ENCODE measurements at regions not wholly inside any gene's neighbourhood (a gene's known extent, or its start where the extent isn't known, plus 50 kb on each side); places are given as distances from the start of the nearest gene placed in this dataset.

DNA sequence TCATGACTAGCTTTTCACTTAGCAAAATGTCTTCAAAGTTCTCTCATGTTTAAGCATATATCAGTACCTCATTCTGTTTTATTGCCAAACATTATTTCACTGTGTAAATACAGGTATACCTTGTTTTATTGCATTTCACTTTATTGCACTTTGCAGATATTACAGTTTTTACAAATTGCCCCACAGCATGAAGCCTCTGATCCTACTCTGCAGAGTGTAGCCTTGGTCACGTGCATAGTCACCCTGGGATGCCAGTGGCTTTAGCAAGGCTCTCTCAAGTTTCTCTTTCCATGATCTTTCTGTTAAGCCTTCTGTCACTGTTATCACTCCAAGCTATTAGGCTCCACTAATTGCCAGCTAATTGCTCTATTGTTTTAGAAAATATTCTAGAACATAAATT, 182.2 kb upstream of the GRIA1 start:
- H4K20me1 ChIP-seq (ENCODE audit: control insufficient read depth, extremely low read depth, insufficient read depth, low read length): no peaks in the 10 kb centered on the region
- dilution Hi-C loops (cut with MboI; ENCODE audit: extremely low pct_ligation_motif_present, low sequenced_read_pairs): no loop called here

DNA sequence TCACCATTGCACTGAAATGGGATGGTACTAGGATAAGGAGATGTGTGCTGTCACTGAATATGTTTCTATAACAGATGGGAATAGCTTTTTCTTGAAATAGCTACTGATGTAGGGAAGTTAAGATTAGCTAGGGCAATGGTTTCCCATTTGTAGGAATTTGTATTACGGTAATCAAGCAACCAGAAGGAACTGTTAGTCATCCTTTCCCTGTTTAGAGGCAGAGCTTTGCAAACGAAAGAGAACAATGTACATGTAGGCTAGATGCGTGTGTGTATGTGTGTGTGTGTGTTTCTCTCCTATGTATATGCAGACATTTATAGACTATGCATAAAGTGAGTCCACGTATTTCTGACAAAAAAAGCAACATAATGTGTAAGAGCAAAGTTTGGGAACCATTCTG, 171.9 kb upstream of the GRIA1 start:
- no peak overlapping the region for H2AFZ ChIP-seq (ENCODE audit: control insufficient read depth, low read length)
- H3K27ac ChIP-seq (ENCODE audit: control insufficient read depth, insufficient read depth, low read length): no peak overlapping the region
- H4K20me1 ChIP-seq (ENCODE audit: control insufficient read depth, extremely low read depth, insufficient read depth, low read length): no peaks in the 10 kb centered on the region
- H3K36me3 ChIP-seq (ENCODE audit: control insufficient read depth in 2 of 2, extremely low read depth in 1 of 2, insufficient read depth in 2 of 2, low read length in 2 of 2): no peaks in the 10 kb centered on the region
- no peaks in the 10 kb centered on the region for H3K4me1 ChIP-seq (ENCODE audit: control insufficient read depth, extremely low read depth, insufficient read depth, low read length)
- no peaks in the 10 kb centered on the region for H3K9me3 ChIP-seq (ENCODE audit: control insufficient read depth, low read depth, low read length)
- dilution Hi-C loops (cut with MboI; ENCODE audit: extremely low pct_ligation_motif_present, low sequenced_read_pairs): no loop called here
- H3K79me2 ChIP-seq (ENCODE audit: control insufficient read depth, insufficient read depth, low read length): no peaks in the 10 kb centered on the region
- no peak for FAIRE-seq
- no peak overlapping the region for H3K4me2 ChIP-seq (ENCODE audit: control insufficient read depth, extremely low read depth, insufficient read depth, low read depth, low read length)
- H3K9me1 ChIP-seq (ENCODE audit: control insufficient read depth, extremely low read depth, insufficient read depth, low read length): no peaks in the 10 kb centered on the region
- no peak for DNase-seq (ENCODE audit: low read depth, low spot score)
- H3K27me3 ChIP-seq (ENCODE audit: control insufficient read depth, extremely low read depth, insufficient read depth, low read length): no peaks in the 10 kb centered on the region
- no peak overlapping the region for H3K4me3 ChIP-seq (ENCODE audit: control insufficient read depth in 2 of 3, extremely low read depth in 1 of 3, insufficient read depth in 2 of 3, low read depth in 1 of 3, low read length in 3 of 3)
- H3K9ac ChIP-seq (ENCODE audit: control insufficient read depth, extremely low read depth, insufficient read depth, low read length): no peak overlapping the region
- TF ChIP-seq CTCF (optimal IDR thresholded peaks at IDR 0.05 in 1 of 3, IDR thresholded peaks at IDR 0.05 in 1 of 3, conservative IDR thresholded peaks at IDR 0.05 in 1 of 3; ENCODE audit: extremely low read depth in 1 of 3, insufficient read depth in 2 of 3, low read length in 3 of 3) (no peak), EZH2 (IDR thresholded peaks at IDR 0.05; ENCODE audit: low read length) (no peak)

More for the DNA sequence above, 182.2 kb upstream of the GRIA1 start:
- Histone ChIP-seq H3K36me3 (ENCODE audit: control insufficient read depth in 2 of 2, extremely low read depth in 1 of 2, insufficient read depth in 2 of 2, low read length in 2 of 2) (no peaks in the 10 kb centered on the region), H3K4me2 (ENCODE audit: control insufficient read depth, extremely low read depth, insufficient read depth, low read depth, low read length) (no peak overlapping the region), H3K9me3 (ENCODE audit: control insufficient read depth, low read depth, low read length) (no peaks in the 10 kb centered on the region), H3K4me1 (ENCODE audit: control insufficient read depth, extremely low read depth, insufficient read depth, low read length) (peaks cover 4% of the 10 kb centered on the region), H3K27me3 (ENCODE audit: control insufficient read depth, extremely low read depth, insufficient read depth, low read length) (no peaks in the 10 kb centered on the region), H3K9ac (ENCODE audit: control insufficient read depth, extremely low read depth, insufficient read depth, low read length) (no peak overlapping the region), H3K79me2 (ENCODE audit: control insufficient read depth, insufficient read depth, low read length) (no peaks in the 10 kb centered on the region), H2AFZ (ENCODE audit: control insufficient read depth, low read length) (no peak overlapping the region), H3K9me1 (ENCODE audit: control insufficient read depth, extremely low read depth, insufficient read depth, low read length) (no peaks in the 10 kb centered on the region), H3K4me3 (ENCODE audit: control insufficient read depth in 2 of 3, extremely low read depth in 1 of 3, insufficient read depth in 2 of 3, low read depth in 1 of 3, low read length in 3 of 3) (no peak overlapping the region), H3K27ac (ENCODE audit: control insufficient read depth, insufficient read depth, low read length) (no peak overlapping the region)
- TF ChIP-seq EZH2 (IDR thresholded peaks at IDR 0.05; ENCODE audit: low read length) (no peak), CTCF (optimal IDR thresholded peaks at IDR 0.05 in 1 of 3, IDR thresholded peaks at IDR 0.05 in 1 of 3, conservative IDR thresholded peaks at IDR 0.05 in 1 of 3; ENCODE audit: extremely low read depth in 1 of 3, insufficient read depth in 2 of 3, low read length in 3 of 3) (no peak)
- DNase-seq (ENCODE audit: low read depth, low spot score) (no peak), FAIRE-seq (no peak)
